ENCODE measurements at regions not wholly inside any gene's neighbourhood (a gene's known extent, or its start where the extent isn't known, plus 50 kb on each side); places are given as distances from the start of the nearest gene placed in this dataset.

- no peaks in the 10 kb centered on the region for H3K27me3 Mint-ChIP-seq (ENCODE audit: low read depth)
- no CpG with 5 or more reads among the region's 1 CpG for WGBS (ENCODE audit: extremely low coverage, insufficient read length, low lambda C conversion rate)
- H3K9ac ChIP-seq (ENCODE audit: extremely low read depth, insufficient read length, low read length): no peak overlapping the region
- H4K91ac ChIP-seq (ENCODE audit: insufficient read length, low read depth, low read length): no peak overlapping the region
- H2AK5ac ChIP-seq (ENCODE audit: insufficient read length, low read length): no peak overlapping the region
- peaks cover 9 to 19% (median 11%) of the 10 kb centered on the region in 3 experiments; a peak in 6 of 7 replicates for H3K36me3 Mint-ChIP-seq (ENCODE audit: insufficient read depth in 1 of 3, low read depth in 3 of 3)
- DNase-seq: no peak
- no peak overlapping the region for H3K4ac ChIP-seq (ENCODE audit: low read depth, low read length)
- no peak overlapping the region for H2BK5ac ChIP-seq (ENCODE audit: insufficient read length, low read length)
- no peaks in the 10 kb centered on the region for H4K20me1 ChIP-seq (ENCODE audit: control insufficient read depth, insufficient read depth, insufficient read length)
- no peak overlapping the region for H4K8ac ChIP-seq (replicated peaks; ENCODE audit: insufficient read length, low read depth, low read length)
- H3T11ph ChIP-seq (ENCODE audit: low read length): no peak overlapping the region
- H3K23ac ChIP-seq (ENCODE audit: insufficient read length, low read depth, low read length): no peak overlapping the region
- no peak overlapping the region for H2BK20ac ChIP-seq (ENCODE audit: low read depth, low read length, poor library complexity, severe bottlenecking)
- no peaks in the 10 kb centered on the region for H3K79me2 ChIP-seq (ENCODE audit: insufficient read depth, low read length)
- H2BK15ac ChIP-seq (ENCODE audit: low read depth, low read length): no peak overlapping the region
- H4K5ac ChIP-seq (ENCODE audit: insufficient read length, low read depth, low read length): no peak overlapping the region
- peaks cover 5 to 7% of the 10 kb centered on the region in 2 experiments for H3K4me1 Mint-ChIP-seq
- no peak overlapping the region for H3K18ac ChIP-seq (ENCODE audit: insufficient read length, low read depth, low read length)
- H3K4me2 ChIP-seq (ENCODE audit: insufficient read depth, insufficient read length, low read length): no peak overlapping the region
- no peak overlapping the region for H3K56ac ChIP-seq (ENCODE audit: insufficient read length, low read depth, low read length)
- H3K27ac ChIP-seq (ENCODE audit: insufficient read length, low read depth, low read length): no peak overlapping the region
- H3K23me2 ChIP-seq (ENCODE audit: insufficient read length, low read depth, low read length, poor library complexity, severe bottlenecking): no peaks in the 10 kb centered on the region
- no peaks in the 10 kb centered on the region for H3K79me1 ChIP-seq (ENCODE audit: insufficient read depth, low read depth, low read length, poor library complexity, severe bottlenecking)
- peaks cover 20 to 24% of the 10 kb centered on the region in 2 experiments for H3K9me3 Mint-ChIP-seq
- no peaks in the 10 kb centered on the region for H3K27me3 ChIP-seq (ENCODE audit: insufficient read depth, low read length)
- H2BK120ac ChIP-seq (ENCODE audit: low read depth, low read length, poor library complexity, severe bottlenecking): no peak overlapping the region
- no peak overlapping the region for H3K4me3 Mint-ChIP-seq
- no peak overlapping the region for H3K14ac ChIP-seq (ENCODE audit: insufficient read depth, low read length)
- H2AFZ ChIP-seq (ENCODE audit: low read length): no peak overlapping the region
- no peak overlapping the region for H3K27ac Mint-ChIP-seq
- no peak for TF ChIP-seq CTCF (conservative IDR thresholded peaks at IDR 0.05)
- H3K9me3 ChIP-seq (ENCODE audit: control insufficient read depth, low read depth, low read length): no peaks in the 10 kb centered on the region
- no peak overlapping the region for H2BK12ac ChIP-seq (ENCODE audit: insufficient read length, low read depth, low read length)
- peaks cover 4% of the 10 kb centered on the region; the same call in 1 of the 2 replicates for H3K4me1 ChIP-seq (ENCODE audit: insufficient read depth, low read length)
Measured at GRCh38 chr2:212723226-212723625, 184.6 kb upstream of the ERBB4 start.
